ENCODE measurements at regions not wholly inside any gene's neighbourhood (a gene's known extent, or its start where the extent isn't known, plus 50 kb on each side); places are given as distances from the start of the nearest gene placed in this dataset.

GRCh38 chr1:62382658-62382955 lies 54.2 kb upstream of the USP1 start:
- CTCF ChIA-PET (ENCODE audit: low intra/inter-chr PET ratio, low total read pairs): no interaction called here
- Histone ChIP-seq H3K27me3 (ENCODE audit: control insufficient read depth in 1 of 2, insufficient read depth in 2 of 2, low read length in 2 of 2) (no peaks in the 10 kb centered on the region), H3K36me3 (replicated peaks in 1 of 2; ENCODE audit: control insufficient read depth in 1 of 2, insufficient read depth in 2 of 2, low read length in 2 of 2) (no peaks in the 10 kb centered on the region), H3K4me3 (replicated peaks in 1 of 3; ENCODE audit: insufficient read depth in 1 of 3, low read depth in 2 of 3, low read length in 3 of 3) (no peak overlapping the region), H2AFZ (ENCODE audit: low read length) (no peak overlapping the region), H3K4me1 (ENCODE audit: insufficient read depth, low read length) (peaks cover 35% of the 10 kb centered on the region), H3K4me2 (ENCODE audit: low read depth, low read length) (no peak overlapping the region), H3K9me3 (ENCODE audit: low read length) (no peaks in the 10 kb centered on the region), H4K20me1 (ENCODE audit: insufficient read depth, low read length) (no peaks in the 10 kb centered on the region), H3K79me2 (ENCODE audit: insufficient read depth, low read length) (no peaks in the 10 kb centered on the region), H3K27ac (ENCODE audit: extremely low read length, insufficient read depth, low read length) (no peak overlapping the region), H3K9ac (ENCODE audit: insufficient read depth, low read depth, low read length) (no peak overlapping the region)
- ATAC-seq: no peak
- WGBS (ENCODE audit: low lambda C conversion rate): 74% methylated on average over 2 of the region's 2 CpGs
- in situ Hi-C loops (cut with HindIII; ENCODE audit: extremely low pct_ligation_motif_present, low pct_unique_long_range_greater_than_20kb) (no loop called here), intact Hi-C loops (cut with micrococcal nuclease; ENCODE audit: unreplicated experiment) (no loop called here)
- no peak for FAIRE-seq
- DNase-seq (ENCODE audit: low spot score): no peak
- POLR2A ChIA-PET: no interaction called here
- TF ChIP-seq HMGXB4 (CRISPR knock-in tag; IDR thresholded peaks at IDR 0.05; ENCODE audit: borderline replicate concordance in 1 of 2, low read depth in 1 of 2): no peak
- no peak for TF ChIP-seq MED13 (CRISPR knock-in tag; IDR thresholded peaks at IDR 0.05)
- no peak for TF ChIP-seq ZNF724P (CRISPR knock-in tag; IDR thresholded peaks at IDR 0.05; ENCODE audit: borderline replicate concordance)
- TF ChIP-seq SRSF9 (IDR thresholded peaks at IDR 0.05; ENCODE audit: borderline replicate concordance, insufficient read depth, low read depth, low read length, poor library complexity, severe bottlenecking): no peak
- TF ChIP-seq KDM1A (CRISPR knock-in tag; IDR thresholded peaks at IDR 0.05): no peak
- TF ChIP-seq ZFP36 (IDR thresholded peaks at IDR 0.05; ENCODE audit: borderline replicate concordance, low read depth, low read length, partially characterized antibody): no peak
- TF ChIP-seq BORCS8-MEF2B (CRISPR knock-in tag; IDR thresholded peaks at IDR 0.05): no peak
- no peak for TF ChIP-seq CHD4 (IDR thresholded peaks at IDR 0.05; ENCODE audit: borderline replicate concordance, low read length)
- TF ChIP-seq KLF12 (CRISPR knock-in tag; IDR thresholded peaks at IDR 0.05; ENCODE audit: borderline replicate concordance): no peak
- no peak for TF ChIP-seq ZNF891 (CRISPR knock-in tag; IDR thresholded peaks at IDR 0.05)
- TF ChIP-seq, protein P1, sequence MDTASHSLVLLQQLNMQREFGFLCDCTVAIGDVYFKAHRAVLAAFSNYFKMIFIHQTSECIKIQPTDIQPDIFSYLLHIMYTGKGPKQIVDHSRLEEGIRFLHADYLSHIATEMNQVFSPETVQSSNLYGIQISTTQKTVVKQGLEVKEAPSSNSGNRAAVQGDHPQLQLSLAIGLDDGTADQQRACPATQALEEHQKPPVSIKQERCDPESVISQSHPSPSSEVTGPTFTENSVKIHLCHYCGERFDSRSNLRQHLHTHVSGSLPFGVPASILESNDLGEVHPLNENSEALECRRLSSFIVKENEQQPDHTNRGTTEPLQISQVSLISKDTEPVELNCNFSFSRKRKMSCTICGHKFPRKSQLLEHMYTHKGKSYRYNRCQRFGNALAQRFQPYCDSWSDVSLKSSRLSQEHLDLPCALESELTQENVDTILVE (CRISPR knock-in tag; IDR thresholded peaks at IDR 0.05): no peak
- TF ChIP-seq KDM2A (CRISPR knock-in tag; IDR thresholded peaks at IDR 0.05; ENCODE audit: borderline replicate concordance, low read depth): no peak
- TF ChIP-seq ZNF567 (CRISPR knock-in tag; IDR thresholded peaks at IDR 0.05; ENCODE audit: borderline replicate concordance): no peak
- TF ChIP-seq DPF2 (CRISPR knock-in tag; IDR thresholded peaks at IDR 0.05; ENCODE audit: borderline replicate concordance, low read depth): no peak
- TF ChIP-seq CEBPG (CRISPR knock-in tag; IDR thresholded peaks at IDR 0.05): no peak
- no peak for TF ChIP-seq PAX8 (CRISPR knock-in tag; IDR thresholded peaks at IDR 0.05; ENCODE audit: borderline replicate concordance)
- TF ChIP-seq ZNF788 (CRISPR knock-in tag; IDR thresholded peaks at IDR 0.05; ENCODE audit: borderline replicate concordance): no peak
- TF ChIP-seq, protein P2, sequence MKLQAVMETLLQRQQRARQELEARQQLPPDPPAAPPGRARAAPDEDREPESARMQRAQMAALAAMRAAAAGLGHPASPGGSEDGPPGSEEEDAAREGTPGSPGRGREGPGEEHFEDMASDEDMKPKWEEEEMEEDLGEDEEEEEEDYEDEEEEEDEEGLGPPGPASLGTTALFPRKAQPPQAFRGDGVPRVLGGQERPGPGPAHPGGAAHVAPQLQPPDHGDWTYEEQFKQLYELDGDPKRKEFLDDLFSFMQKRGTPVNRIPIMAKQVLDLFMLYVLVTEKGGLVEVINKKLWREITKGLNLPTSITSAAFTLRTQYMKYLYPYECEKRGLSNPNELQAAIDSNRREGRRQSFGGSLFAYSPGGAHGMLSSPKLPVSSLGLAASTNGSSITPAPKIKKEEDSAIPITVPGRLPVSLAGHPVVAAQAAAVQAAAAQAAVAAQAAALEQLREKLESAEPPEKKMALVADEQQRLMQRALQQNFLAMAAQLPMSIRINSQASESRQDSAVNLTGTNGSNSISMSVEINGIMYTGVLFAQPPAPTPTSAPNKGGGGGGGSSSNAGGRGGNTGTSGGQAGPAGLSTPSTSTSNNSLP (IDR thresholded peaks at IDR 0.05; ENCODE audit: low read depth, low read length): no peak
- TF ChIP-seq U2AF1 (optimal IDR thresholded peaks at IDR 0.05; ENCODE audit: low read depth, low read length): no peak
- TF ChIP-seq MED8 (CRISPR knock-in tag; IDR thresholded peaks at IDR 0.05; ENCODE audit: insufficient replicate concordance): no peak
- BruUV-seq (replicated peaks): no TSS peak
